HG03520 (cell line): ENCODE measurements at regions not wholly inside any gene's neighbourhood (a gene's known extent, or its start where the extent isn't known, plus 50 kb on each side); places are given as distances from the start of the nearest gene placed in this dataset.

Experiments used
- ATAC-seq: cut with Tn5 transposase; IDR thresholded peaks from one replicate; pipeline ENCODE4 v1.9.1; 2021; ENCODE audit warnings: mild to moderate bottlenecking, moderate library complexity; ENCODE audit not compliant: unreplicated experiment

DNA sequence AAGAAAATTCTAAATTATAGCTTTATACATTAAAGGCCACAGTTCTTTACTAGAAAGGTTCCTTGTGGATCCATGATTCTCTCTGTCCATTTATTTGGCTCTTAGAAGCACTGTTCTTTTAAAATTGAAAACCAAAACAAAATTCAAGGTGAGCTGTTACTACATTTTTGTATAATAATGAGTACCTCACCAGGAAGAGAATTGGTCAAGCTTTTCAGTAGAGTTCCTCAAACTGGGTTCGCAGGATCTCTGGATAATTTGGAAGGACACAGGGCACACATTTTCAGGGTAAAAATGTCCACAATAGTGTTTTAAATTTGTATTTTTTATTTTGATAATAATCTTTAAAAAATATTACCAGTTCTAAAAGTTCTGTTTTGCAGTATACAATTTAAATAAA lies 93.0 kb downstream of the PPP1R3A start:
- no peak for ATAC-seq

DNA sequence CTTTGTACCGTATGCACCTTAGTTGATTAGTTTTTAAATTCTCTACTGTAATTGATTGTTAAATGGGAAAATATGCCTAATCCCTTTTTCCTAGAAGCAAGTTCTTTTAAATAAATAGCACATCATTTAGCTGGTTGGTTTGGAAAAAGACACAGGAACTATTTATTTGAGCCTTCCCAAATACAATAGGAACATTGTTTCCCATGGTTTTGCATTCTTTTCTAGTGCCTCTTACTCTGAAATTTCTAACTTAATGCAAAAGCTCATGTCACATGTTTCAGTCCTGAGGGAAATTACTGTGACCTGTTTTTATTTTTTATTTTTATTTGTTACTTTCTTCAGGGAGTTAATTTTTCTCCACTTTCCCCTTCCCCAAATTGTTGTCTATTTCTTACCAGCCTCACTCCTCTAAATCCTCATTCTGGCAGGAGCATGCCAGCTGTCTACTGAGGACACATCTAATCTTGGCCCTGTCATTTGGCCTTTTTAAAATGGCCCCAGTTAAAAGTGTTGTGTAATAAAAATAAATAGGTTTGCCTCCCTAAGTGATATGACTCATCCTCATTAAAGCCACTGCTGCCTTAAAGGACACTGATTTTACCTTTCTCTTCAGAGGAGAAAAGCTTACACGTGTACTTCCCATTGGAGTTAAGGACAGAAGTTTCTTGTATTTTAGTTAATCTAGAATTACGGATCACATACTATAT lies 94.5 kb downstream of the PPP1R3A start:
- no peak for ATAC-seq

DNA sequence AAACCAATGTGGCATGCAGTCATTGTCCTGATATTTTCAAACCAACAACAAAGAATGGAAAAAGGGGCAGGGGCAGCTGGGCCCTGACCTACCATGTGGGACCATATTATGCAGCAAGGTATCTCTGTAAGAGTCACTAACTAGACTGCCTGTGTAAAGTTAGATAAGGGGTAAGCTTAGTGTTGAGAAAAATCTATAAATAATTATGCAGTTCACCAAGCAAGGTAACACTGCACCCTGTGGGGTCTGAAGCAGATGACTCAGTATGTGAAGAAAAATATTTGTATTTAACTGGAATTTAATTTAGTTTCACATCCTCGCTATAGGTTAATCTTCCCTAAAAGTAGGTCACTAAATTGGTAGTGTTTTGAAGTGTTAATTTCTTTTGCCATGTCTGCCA lies 99.3 kb downstream of the PPP1R3A start:
- no peak for ATAC-seq

DNA sequence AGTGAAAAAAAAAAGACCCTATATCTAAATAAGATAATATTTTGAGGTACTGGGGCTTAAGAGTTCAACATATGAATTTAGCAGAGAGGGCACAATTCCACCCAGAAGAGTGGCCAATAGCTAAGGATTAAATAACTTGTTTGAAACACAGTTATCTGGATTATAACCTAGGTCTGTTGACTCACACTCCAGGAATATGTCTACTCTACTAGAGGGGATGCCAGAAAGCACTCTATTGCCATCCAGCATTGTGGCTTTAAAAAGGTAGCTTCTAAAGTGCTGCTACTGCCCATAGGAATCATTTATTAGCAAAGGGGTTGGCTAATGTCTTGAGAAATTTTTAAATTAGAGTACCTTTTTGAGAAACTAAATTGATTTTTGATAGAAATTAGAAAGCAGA lies 102.2 kb downstream of the PPP1R3A start:
- no peak for ATAC-seq

DNA sequence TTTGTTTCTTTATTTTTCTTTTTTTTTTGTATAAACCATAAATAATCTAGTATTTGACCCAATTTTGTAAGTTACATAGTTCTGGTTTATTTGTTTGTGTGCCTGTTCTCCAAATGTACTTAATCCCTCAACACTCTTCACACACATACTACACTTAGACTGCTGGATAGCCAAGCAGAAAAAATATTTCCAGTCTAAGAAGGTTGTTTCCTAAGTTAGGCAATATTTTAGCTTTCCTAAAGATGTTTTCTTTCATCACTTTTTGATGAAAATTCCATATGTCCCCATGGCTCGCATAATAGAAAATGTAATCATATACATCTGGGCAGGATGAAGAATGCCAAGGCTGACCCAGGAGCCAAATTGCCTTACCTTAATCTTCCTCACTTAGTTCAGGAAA lies 105.3 kb downstream of the PPP1R3A start:
- no peak for ATAC-seq

DNA sequence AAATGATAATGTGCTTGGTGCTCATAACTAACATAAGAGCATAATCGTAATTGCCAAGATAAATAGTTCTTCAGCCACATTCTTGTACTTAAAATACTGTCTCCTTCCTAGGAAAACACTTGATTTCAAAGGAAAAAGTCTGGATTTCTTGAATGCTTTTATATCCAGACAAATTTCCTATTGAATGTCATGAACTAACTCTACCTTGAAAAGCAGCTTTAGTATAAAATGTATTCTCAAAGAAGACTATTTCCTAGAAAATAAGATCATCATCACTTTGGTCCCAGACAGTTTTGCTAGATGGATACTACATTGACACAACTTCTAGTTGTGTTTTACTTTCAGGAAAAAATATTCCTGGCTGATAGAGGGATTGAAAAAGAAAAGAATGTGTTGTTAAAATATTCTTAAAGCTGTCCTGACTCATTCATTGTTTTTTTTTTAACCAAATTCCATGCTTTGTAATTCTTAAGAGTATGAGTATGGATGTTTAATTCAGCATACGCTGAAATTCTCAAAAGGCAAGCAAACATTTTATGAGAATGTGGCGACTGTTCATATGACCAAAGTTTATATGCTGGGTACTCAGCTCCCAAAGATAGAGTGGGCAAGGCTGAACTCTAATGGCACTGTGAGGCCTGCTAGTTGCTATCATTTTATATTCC lies 106.1 kb downstream of the PPP1R3A start:
- no peak for ATAC-seq

DNA sequence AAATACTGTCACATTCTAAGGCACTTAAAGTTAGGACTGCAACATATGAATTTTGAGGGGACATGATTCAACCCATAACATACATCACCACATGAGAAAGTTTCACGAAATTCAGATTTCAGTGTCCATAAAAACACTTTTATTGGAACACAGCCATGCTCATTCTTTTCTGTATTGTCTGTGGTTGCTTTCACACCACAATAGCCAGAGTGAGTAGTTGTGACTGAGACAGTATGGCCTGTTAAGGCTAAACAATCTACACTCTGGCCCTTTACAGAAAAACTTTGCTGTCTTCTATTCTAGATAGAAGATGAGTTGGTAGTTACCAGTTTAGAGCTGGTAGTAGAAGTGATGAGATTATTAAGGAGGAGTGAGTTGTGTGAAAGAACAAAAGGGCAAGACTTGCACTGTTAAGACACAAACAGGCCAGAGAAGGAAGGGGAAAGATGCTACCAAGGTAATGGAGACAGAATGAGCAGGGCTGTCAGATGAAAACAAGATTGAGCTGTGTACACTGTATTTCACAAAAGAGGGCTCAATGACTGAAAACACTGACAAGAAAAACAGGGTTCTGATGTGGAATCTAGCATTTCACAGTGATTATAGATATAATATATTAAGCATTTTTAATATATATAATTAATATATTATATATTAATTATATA lies 108.6 kb downstream of the PPP1R3A start:
- no peak for ATAC-seq

DNA sequence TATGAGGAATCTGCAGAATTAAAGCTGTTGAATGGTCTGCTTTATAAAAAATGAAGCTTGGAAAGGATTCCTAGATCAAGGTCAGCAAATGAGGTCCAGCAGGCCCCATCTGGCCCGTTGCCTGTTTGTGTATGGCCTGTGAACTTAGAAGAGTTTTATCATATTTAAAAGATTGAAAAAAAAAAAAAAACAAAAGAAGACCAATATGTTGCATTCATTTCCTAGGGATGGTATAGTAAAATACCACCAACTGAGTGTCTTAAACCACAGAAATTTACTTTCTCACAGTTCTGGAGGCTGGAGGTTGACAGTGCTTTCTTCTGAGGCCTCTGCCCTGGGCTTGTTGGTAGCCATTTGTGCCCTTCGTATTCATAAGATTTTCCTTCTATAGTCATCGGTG lies 109.2 kb downstream of the PPP1R3A start:
- no peak for ATAC-seq

DNA sequence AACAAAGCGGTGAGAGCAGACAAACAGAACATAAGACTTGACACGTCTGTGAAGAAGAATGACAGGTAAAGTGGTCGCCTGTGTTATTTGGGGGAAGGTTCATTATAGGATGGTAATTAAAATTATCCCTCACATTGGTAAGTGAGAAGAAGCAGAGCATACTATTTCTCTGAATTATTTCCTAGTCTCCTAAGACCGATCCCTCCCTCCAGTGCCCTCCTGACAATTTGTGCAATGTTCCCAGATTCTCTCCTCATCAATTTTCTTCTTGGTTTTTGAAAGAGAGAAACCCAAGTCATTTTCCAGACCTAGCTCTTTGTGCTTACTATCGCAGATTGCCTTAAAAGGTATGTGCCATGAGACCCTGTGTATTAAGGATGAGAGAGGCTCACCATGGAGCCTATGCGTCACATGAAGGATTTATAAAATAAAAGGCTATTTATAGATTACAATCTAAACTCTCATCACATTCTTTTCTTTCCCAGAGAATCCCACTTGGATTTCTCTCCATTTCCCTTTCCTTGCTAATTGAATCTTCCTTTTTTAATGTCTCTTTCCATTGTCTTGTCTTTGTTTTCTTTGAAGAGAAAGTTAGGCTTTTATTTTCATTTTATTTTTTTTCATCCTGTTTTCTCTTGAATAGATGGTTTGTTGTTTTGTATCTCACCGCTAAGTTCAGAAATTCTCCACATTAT lies 112.0 kb downstream of the PPP1R3A start:
- no peak for ATAC-seq

DNA sequence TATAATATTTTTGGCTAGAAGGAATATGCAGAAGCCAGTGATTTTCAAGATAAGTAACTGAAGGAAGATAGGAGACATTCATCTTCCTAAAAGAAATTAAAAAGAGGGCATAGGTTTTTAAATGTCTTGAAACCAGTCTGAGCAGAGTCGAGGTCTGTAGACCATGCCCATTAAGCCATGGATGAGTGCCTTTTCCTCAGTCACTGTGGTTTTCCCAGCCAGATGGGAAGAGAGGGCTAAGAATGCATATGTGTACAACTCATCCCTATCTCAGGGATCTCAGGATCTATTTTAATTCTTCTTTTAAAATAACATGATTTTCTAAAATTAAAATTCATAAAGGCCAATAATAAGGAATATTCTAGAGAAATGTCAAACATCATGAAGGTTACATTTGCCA lies 112.8 kb downstream of the PPP1R3A start:
- ATAC-seq = no peak

DNA sequence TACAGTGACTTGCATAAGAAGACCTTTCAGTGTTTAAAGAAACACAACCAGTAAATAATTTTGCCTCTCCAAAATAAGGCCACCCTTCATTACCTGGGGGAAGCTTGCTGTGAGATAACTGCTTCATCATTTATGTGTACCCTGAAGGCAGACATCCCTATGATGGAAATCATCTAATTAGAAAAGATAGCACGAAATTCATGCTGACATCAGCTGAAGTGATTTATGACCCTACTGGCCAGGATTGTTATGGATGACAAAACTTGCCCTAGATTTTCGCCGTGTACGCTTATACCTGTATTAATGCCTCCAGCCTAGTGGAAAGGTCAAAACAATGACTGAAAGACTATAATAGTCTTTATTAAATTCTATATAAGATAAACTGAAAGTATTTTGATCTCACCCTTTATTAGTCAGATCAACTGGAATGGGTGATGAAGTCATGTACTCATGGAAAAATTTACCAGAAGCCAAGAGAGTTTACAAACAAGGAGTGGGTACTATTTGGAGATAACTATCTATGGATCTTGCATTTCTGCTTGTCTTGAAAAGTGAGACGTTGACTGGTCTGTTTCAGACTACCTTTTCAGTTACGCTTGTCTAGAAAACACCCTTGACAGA lies 114.2 kb downstream of the PPP1R3A start:
- no peak for ATAC-seq

DNA sequence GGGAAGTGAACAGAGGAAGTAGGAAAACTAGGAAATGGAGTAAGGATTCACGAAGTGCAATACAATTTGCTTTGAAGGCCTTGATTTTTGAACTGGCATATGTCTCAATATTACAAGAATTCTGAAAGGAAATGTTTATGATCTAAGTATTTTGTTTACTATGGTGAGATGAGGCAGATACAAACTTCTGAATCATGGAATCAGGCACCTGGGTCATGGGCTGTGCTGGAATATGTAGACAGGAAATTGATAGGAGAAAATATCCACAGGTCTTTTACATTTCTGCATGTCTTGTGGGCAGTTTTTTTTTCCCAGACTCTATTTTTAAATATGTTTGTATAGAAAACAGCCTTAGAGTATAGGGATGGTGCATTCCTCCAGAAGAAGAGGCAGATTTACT lies 117.1 kb downstream of the PPP1R3A start:
- no peak for ATAC-seq

DNA sequence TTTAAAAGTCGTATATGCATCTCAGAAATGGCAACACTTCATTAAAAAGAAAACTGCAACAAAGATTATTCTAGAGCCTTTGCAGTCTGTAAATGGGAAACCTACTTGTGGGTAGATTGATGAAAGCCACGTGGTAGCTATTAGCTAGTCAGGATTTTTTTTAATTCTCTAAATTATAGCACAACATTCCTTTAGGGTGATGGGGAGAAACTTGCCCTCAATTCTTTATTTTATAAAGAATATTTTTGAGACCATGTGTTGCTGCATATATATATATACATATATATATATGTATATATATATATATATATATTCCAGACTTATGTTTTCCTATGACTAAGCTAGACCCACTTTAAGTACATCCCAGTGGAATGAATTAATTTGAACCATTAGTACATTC lies 118.0 kb downstream of the PPP1R3A start:
- ATAC-seq = no peak

DNA sequence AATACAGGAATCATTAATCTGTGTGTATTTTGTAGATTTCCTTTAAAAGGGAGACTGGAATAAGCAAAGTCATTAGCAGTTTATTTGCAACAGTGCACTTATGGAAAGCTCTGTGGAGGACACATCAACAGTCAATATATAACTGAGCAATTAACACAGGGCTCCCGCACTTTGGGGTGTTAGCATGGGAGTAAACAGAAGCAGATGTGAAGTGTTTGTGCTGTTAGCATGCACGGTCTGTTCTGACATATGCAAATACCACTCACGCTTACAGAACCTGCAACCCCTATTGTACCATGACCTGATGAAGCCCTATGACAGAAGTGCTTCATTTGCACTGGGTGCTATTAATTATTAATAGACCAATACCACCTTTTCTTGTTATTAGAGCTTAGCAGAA lies 118.9 kb downstream of the PPP1R3A start:
- ATAC-seq = peak; percentile 99

DNA sequence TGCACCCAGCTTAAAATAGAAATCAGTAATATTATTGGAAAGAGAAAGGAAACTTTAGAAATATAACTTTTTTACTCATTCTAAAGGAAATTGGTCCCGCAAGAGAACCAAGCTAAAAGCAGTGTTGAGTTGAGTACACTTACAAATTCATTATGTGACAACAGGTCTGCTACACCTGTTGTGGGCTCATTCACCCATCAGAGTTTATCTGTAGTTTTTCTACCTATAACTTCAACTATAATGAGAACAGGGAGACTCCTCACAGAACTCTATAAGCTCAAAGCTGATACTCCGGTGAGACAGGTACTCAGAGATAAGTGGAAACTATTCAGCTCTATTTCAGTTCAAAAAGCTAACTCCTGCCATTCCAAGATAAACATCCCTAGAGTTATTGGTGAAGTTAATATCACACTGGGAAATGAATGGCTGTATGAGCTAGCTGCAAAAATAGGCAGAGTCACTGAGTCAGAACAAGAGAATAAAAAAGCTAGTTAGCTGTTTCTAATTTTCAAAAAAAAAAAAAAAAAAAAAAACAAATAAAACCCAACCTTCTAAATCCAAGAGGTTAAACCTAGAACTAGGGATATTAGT lies 121.3 kb downstream of the PPP1R3A start:
- no peak for ATAC-seq

DNA sequence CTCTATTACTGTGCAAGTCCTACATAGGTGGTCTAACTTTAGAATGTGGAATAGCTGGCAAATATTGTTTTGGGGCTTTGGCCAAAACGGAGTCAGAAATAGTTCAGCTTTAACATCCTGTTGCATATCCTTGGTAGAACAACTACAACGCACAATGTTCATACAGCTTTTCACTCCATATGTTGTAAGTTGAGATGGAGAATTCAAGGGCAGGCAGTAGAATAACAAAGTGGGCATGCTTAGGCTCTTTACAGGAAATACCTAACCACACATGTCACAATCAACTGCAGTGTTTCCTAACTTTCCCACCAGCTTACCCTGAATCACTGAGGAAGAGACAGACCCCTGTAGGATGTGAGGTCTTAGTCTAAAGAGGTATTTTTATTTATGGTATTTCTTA lies 122.3 kb downstream of the PPP1R3A start:
- no peak for ATAC-seq

DNA sequence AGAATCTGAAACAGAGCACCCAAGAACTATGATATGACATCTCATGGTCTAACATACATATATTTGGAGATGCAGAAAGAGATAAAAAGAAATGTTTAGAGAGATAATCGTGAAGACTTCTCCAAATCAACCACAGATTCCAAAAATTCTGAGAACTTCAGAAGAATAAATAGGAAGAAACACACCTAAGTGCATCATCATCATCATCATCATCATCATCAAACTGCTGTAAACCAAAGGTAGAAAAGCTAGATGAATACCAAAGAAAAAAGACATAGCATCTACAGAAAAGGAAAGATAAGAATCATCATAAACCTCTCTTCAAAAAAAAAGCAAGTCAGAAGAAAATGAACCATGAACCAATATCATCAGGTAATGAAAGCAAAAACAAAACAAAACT lies 124.2 kb downstream of the PPP1R3A start:
- ATAC-seq = no peak

DNA sequence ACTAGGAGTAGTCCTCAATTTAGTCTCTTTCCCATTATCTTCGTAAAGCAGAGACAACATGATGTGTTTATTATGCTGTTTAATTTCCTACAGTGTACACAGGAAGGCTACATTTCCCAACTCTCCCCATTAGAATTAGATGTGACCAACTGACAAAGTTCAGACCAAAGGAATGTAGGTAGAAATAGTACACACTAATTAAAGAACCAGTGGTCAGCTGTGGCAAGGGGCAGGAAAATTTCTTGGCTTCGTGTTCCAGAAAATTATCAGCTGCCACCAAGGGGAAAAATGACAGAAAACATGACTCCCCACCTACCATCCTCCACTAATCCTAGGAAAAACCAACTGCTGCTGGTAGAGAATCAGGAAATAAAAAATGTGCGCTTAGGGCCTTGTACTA lies 125.6 kb downstream of the PPP1R3A start:
- ATAC-seq = no peak

DNA sequence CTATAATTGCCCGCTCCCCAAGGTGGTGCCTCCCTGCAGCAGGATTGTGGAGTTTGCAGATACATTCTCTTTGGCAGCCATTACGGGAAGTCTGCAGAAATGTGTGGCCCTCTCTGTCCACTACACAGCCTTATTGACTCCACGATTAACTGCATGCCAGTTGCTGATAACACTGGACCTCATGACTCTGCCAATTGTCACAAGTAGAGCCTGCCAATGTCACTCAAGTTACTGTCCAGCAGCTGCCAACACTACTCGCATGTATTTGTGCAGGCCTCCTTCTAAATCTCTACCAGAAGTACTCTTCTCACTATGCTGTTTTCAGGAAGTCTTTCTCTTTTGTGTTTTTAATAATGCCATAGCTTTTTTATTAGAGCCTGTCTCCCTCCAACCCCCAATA lies 128.8 kb downstream of the PPP1R3A start:
- ATAC-seq = no peak

DNA sequence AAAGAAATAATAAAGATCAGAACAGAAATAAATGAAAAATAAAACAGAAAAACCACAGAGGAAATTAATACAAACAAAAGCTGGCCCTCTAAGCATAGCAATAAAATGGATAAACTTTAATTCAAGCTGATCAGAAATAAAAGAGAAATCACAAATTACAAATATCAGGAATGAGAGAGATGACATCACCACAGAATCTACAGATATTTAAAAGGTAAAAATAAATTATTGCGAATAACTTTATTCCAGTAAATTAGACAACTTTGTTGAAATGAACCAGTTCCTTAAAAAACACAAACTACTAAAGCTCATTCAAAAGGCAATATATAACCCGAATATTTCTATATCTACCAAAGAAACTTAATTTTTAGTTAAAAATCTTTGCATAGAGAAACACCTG lies 131.7 kb downstream of the PPP1R3A start:
- no peak for ATAC-seq

DNA sequence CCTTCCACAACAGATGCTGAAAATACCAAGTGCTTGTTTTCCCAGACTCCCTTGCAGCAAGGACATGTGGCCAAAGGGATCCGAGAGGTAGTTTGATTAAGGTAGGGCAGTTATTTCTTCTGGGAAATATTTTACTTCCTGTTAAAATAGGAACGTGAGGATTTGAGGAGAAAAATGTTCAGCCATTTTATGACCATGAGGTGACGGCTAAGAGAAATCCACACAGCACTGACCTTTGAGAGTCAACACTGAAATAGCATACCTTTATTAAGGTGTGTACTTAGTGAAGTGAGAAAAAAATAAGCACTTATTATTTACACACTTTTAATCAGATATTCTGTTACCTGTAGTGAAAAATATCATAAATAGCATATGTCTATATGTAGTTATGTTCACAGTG lies 133.9 kb downstream of the PPP1R3A start:
- no peak for ATAC-seq
